Activated T-helper 2 cell treated with anti-CD3 and anti-CD28 coated beads, Interferon-gamma antibody, Interleukin-2, Interleukin-4, amounts not matched to agents 10 μg/mL and 5 μg/mL and 100 μg/mL, durations not matched to agents 14 hours and 24 hours and 36 hours (primary cell): ENCODE measurements at regions not wholly inside any gene's neighbourhood (a gene's known extent, or its start where the extent isn't known, plus 50 kb on each side); places are given as distances from the start of the nearest gene placed in this dataset.

Source experiments
- DNase-seq: peaks from one replicate; pipeline ENCODE4 v3.0.0; 2021; ENCODE audit warnings: low spot score
- H3K27ac Mint-ChIP-seq: one replicate; pipeline ENCODE4 v1.8.0; 2021; ENCODE audit warnings: mixed read lengths
- H3K27me3 Mint-ChIP-seq: one replicate; pipeline ENCODE4 v1.8.0; 2021; ENCODE audit warnings: low read depth, mixed read lengths
- H3K36me3 Mint-ChIP-seq: one replicate; pipeline ENCODE4 v1.8.0; 2021; ENCODE audit warnings: low read depth, mixed read lengths
- H3K4me1 Mint-ChIP-seq: one replicate; pipeline ENCODE4 v1.8.0; 2021; ENCODE audit warnings: low read depth, mixed read lengths
- H3K4me3 Mint-ChIP-seq: one replicate; pipeline ENCODE4 v1.8.0; 2021; ENCODE audit warnings: low read depth, mild to moderate bottlenecking, moderate library complexity, mixed read lengths
- H3K9me3 Mint-ChIP-seq: one replicate; pipeline ENCODE4 v1.8.0; 2021; ENCODE audit warnings: mixed read lengths
- intact Hi-C: fragments of 100-400 bp; cut with micrococcal nuclease; formaldehyde crosslinking; loops from one replicate; pipeline ENCODE4 v1.15.1; 2023

DNA sequence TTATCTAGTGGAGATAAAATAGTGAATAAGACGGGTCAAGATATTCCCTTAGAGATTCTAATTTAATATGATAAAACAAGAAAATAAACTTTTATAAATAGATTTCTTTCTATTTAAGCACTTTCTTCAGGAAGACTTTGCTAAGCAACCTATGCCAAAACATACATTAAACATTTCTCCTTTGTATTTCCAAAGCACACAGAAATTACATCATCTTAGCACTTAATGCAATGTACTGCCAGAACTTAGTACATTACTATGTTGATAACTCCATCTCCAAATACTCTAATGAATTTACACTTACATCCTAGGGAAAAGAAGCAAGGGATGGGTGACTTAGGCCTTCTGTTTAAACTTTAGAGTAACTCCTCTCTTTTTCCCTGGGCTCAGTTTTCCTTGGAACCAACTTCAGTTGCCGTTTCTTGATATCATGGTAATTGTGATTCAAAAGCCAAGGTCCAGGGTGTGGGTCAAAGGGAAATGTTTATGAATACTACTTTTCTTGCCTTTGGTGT lies 322.6 kb upstream of the PCDH20 start:
- H3K4me1 Mint-ChIP-seq = no peaks in the 10 kb centered on the region
- H3K4me3 Mint-ChIP-seq = no peak overlapping the region
- no peaks in the 10 kb centered on the region for H3K36me3 Mint-ChIP-seq
- no peak overlapping the region for H3K27ac Mint-ChIP-seq
- no peak for DNase-seq
- no peaks in the 10 kb centered on the region for H3K27me3 Mint-ChIP-seq
- intact Hi-C loops = no loop called here
- peaks cover 28% of the 10 kb centered on the region for H3K9me3 Mint-ChIP-seq

GRCh38 chr13:61734683-61735082 lies 319.0 kb upstream of the PCDH20 start:
- Mint-ChIP-seq H3K4me3 (no peak overlapping the region), H3K27me3 (no peaks in the 10 kb centered on the region), H3K9me3 (peaks cover 19% of the 10 kb centered on the region), H3K4me1 (no peaks in the 10 kb centered on the region), H3K27ac (no peak overlapping the region), H3K36me3 (no peaks in the 10 kb centered on the region)
- intact Hi-C loops = no loop called here
- DNase-seq = no peak

DNA sequence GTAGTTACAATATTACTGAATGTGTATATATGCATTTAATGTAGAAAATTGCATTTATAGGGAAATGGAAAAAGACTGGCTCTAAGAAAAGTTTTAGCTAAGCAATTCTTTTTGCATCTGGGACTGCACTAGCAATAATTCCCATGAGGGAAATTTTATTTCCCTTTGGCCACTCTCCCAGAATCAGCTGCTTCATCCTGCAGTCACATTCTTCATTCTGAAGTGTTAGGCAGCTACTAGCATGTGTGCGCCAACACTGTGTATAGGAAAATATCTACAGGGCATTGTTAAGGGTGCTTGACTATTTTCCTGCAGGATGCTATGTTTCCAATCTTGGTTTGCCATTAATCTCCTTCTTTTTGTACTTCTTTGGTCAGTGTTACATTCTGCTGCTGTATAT lies 312.8 kb upstream of the PCDH20 start:
- DNase-seq = no peak
- intact Hi-C loops = no loop called here
- Mint-ChIP-seq H3K27me3 (no peaks in the 10 kb centered on the region), H3K4me1 (no peaks in the 10 kb centered on the region), H3K36me3 (no peaks in the 10 kb centered on the region), H3K27ac (no peak overlapping the region), H3K9me3 (peaks cover 31% of the 10 kb centered on the region), H3K4me3 (no peak overlapping the region)

GRCh38 chr13:61727767-61728166 lies 312.1 kb upstream of the PCDH20 start:
- DNase-seq = no peak
- H3K27ac Mint-ChIP-seq = no peak overlapping the region
- no peaks in the 10 kb centered on the region for H3K4me1 Mint-ChIP-seq
- no peaks in the 10 kb centered on the region for H3K27me3 Mint-ChIP-seq
- no peaks in the 10 kb centered on the region for H3K36me3 Mint-ChIP-seq
- intact Hi-C loops = no loop called here
- peaks cover 35% of the 10 kb centered on the region for H3K9me3 Mint-ChIP-seq
- H3K4me3 Mint-ChIP-seq = no peak overlapping the region

- Mint-ChIP-seq H3K9me3 (peaks cover 39% of the 10 kb centered on the region), H3K36me3 (no peaks in the 10 kb centered on the region), H3K27ac (no peak overlapping the region), H3K27me3 (no peaks in the 10 kb centered on the region), H3K4me1 (no peaks in the 10 kb centered on the region), H3K4me3 (no peak overlapping the region)
- no peak for DNase-seq
- intact Hi-C loops = no loop called here
Measured at GRCh38 chr13:61725806-61726205, 310.2 kb upstream of the PCDH20 start.

- no peaks in the 10 kb centered on the region for H3K4me1 Mint-ChIP-seq
- intact Hi-C loops = no loop called here
Measured at GRCh38 chr13:61722119-61722518, 306.5 kb upstream of the PCDH20 start.

DNA sequence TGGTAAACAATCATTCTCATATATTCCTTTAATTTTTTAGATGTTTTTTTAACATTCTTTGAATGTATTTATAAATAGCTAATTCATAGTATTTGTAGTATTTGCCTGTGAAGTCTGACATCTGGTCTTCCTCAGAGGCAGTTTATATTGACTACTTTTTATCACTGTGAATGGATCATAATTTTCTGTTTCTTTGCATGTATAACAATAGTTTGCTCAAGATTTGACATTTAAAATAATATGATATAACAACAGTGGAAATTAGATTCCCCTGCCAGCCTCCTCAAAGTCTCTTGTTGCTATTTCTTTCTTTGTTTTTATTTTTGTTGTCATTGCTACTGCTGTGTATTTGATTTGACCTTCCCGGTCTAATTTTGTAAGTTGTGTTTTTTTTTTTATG lies 297.0 kb upstream of the PCDH20 start:
- peaks cover 21% of the 10 kb centered on the region for H3K9me3 Mint-ChIP-seq
- H3K4me1 Mint-ChIP-seq = no peaks in the 10 kb centered on the region
- no peaks in the 10 kb centered on the region for H3K27me3 Mint-ChIP-seq
- no peak overlapping the region for H3K4me3 Mint-ChIP-seq
- no peak overlapping the region for H3K27ac Mint-ChIP-seq
- no peaks in the 10 kb centered on the region for H3K36me3 Mint-ChIP-seq
- DNase-seq = no peak
- intact Hi-C loops = no loop called here

More at GRCh38 chr13:61722119-61722518, 306.5 kb upstream of the PCDH20 start:
- Mint-ChIP-seq H3K27me3 (no peaks in the 10 kb centered on the region), H3K9me3 (peaks cover 58% of the 10 kb centered on the region), H3K36me3 (no peaks in the 10 kb centered on the region), H3K4me3 (no peak overlapping the region), H3K27ac (no peak overlapping the region)
- DNase-seq = no peak

GRCh38 chr13:61709258-61709657 lies 293.6 kb upstream of the PCDH20 start:
- no peak overlapping the region for H3K4me3 Mint-ChIP-seq
- H3K4me1 Mint-ChIP-seq = no peaks in the 10 kb centered on the region
- intact Hi-C loops = no loop called here
- peaks cover 31% of the 10 kb centered on the region for H3K9me3 Mint-ChIP-seq
- H3K27ac Mint-ChIP-seq = no peak overlapping the region
- H3K27me3 Mint-ChIP-seq = no peaks in the 10 kb centered on the region
- DNase-seq = no peak
- no peaks in the 10 kb centered on the region for H3K36me3 Mint-ChIP-seq

GRCh38 chr13:61706899-61707298 lies 291.2 kb upstream of the PCDH20 start:
- H3K27me3 Mint-ChIP-seq = no peaks in the 10 kb centered on the region
- H3K36me3 Mint-ChIP-seq = no peaks in the 10 kb centered on the region
- intact Hi-C loops = no loop called here
- no peak overlapping the region for H3K4me3 Mint-ChIP-seq
- peaks cover 35% of the 10 kb centered on the region for H3K9me3 Mint-ChIP-seq
- H3K27ac Mint-ChIP-seq = no peak overlapping the region
- H3K4me1 Mint-ChIP-seq = no peaks in the 10 kb centered on the region
- DNase-seq = no peak

- Mint-ChIP-seq H3K9me3 (peaks cover 27% of the 10 kb centered on the region), H3K27me3 (no peaks in the 10 kb centered on the region), H3K4me1 (no peaks in the 10 kb centered on the region), H3K4me3 (no peak overlapping the region), H3K27ac (no peak overlapping the region), H3K36me3 (no peaks in the 10 kb centered on the region)
- intact Hi-C loops = no loop called here
- no peak for DNase-seq
Measured at GRCh38 chr13:61700620-61701019, 285.0 kb upstream of the PCDH20 start.

GRCh38 chr13:61700181-61700580 lies 284.5 kb upstream of the PCDH20 start:
- DNase-seq = no peak
- H3K36me3 Mint-ChIP-seq = no peaks in the 10 kb centered on the region
- no peaks in the 10 kb centered on the region for H3K27me3 Mint-ChIP-seq
- intact Hi-C loops = no loop called here
- H3K27ac Mint-ChIP-seq = no peak overlapping the region
- no peak overlapping the region for H3K4me3 Mint-ChIP-seq
- H3K4me1 Mint-ChIP-seq = no peaks in the 10 kb centered on the region
- peaks cover 26% of the 10 kb centered on the region for H3K9me3 Mint-ChIP-seq

GRCh38 chr13:61696676-61697075 lies 281.0 kb upstream of the PCDH20 start:
- H3K4me3 Mint-ChIP-seq = no peak overlapping the region
- intact Hi-C loops = no loop called here
- H3K27ac Mint-ChIP-seq = no peak overlapping the region
- no peak for DNase-seq
- H3K36me3 Mint-ChIP-seq = no peaks in the 10 kb centered on the region
- H3K9me3 Mint-ChIP-seq = peaks cover 17% of the 10 kb centered on the region
- no peaks in the 10 kb centered on the region for H3K27me3 Mint-ChIP-seq
- H3K4me1 Mint-ChIP-seq = no peaks in the 10 kb centered on the region

- no peak for DNase-seq
- H3K4me1 Mint-ChIP-seq = no peaks in the 10 kb centered on the region
- H3K27me3 Mint-ChIP-seq = no peaks in the 10 kb centered on the region
- no peaks in the 10 kb centered on the region for H3K36me3 Mint-ChIP-seq
- H3K27ac Mint-ChIP-seq = no peak overlapping the region
- peaks cover 19% of the 10 kb centered on the region for H3K9me3 Mint-ChIP-seq
- H3K4me3 Mint-ChIP-seq = no peak overlapping the region
- intact Hi-C loops = no loop called here
Measured at GRCh38 chr13:61695147-61695546, 279.5 kb upstream of the PCDH20 start.

DNA sequence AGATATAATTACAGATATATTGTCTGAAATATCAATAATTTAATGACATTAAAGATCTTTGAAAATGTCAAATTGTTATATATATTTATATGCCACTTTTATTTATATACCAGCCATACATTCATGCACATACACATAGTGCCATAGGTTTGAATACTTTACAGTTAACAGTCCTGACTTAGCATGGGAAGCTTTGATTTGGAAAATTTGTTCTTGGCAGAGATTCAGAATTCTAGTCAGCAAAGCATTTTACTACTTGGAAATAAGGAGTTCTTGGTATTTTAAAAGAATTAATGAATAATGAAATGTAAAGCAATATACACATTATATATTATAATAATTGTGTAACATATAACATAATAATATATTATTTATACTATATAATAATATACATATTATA lies 277.0 kb upstream of the PCDH20 start:
- no peaks in the 10 kb centered on the region for H3K27me3 Mint-ChIP-seq
- H3K4me1 Mint-ChIP-seq = no peaks in the 10 kb centered on the region
- H3K4me3 Mint-ChIP-seq = no peak overlapping the region
- intact Hi-C loops = no loop called here
- DNase-seq = no peak
- peaks cover 36% of the 10 kb centered on the region for H3K9me3 Mint-ChIP-seq
- no peaks in the 10 kb centered on the region for H3K36me3 Mint-ChIP-seq
- no peak overlapping the region for H3K27ac Mint-ChIP-seq
